ENCODE measurements at regions not wholly inside any gene's neighbourhood (a gene's known extent, or its start where the extent isn't known, plus 50 kb on each side); places are given as distances from the start of the nearest gene placed in this dataset.

DNA sequence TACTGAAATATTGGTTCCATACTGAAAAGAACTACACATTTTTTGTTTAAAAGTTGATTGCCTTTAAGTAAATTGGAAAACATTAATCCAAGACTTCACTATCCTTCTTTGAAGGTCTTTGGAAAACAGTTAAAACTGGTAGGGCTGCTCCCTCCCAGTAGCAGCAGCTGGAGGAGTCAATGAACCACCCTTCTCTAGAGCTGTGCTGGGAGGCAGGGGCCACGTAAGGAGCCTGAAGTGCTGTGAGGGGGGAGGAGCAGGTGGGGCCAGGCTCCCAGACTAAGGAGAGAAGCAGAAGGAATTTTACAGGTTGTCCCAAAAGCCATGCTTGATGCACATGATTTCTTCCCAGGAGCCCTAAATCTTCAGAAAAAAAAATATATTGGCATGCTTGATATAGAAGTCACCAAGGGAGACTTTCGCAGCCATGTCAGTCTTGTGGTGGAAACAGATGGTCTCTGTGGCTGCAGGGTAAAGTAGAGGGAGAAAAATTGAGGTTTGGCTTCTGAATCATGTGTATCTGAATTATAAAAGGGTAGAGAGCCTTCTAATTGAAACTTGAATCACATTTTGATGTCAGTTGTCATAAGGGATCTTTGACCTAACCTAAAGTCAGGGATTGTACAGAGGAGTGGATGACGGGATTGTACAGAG lies 673.2 kb upstream of the FRG1 start:
- no peak for DNase-seq

GRCh38 chr4:189278597-189279165 lies 662.0 kb upstream of the FRG1 start:
- DNase-seq, result no peak

DNA sequence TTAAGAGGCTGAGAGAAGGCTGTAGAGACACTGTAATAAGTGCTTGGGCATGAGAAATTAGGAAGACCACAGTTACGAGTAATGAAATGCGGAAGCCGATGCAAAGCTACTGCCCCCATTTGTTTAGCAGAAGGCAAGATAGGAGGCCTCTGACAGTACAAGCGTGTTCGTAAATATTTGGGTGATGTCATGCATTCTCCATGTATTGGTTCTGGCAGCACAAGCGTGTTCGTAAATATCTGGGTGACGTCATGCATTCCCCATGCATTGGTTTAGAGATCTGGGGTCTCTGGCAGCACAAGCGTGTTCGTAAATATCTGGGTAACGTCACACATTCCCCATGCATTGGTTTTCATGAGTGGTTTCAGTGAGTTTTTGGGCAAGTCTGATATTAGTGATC lies 661.5 kb upstream of the FRG1 start:
- DNase-seq, result peak; percentile 4

DNA sequence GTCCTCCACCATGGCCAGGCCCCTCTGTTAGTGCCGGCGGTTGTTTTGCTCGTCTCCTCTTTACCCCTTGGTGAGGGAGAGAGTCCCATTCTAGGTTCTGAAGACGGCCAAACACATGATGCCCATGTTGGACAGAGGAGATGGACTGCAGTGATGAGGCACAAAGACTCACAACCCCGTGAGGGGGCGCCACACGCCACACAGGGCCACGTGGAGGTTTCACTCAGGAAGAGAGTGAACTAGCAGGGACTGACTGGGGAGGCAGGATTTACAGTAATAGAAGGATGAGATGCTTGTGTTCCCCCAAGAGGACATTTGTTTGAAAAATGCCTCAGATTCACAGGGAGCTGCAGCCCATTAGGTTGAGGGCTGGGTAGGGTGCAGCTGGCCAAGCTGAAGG lies 655.3 kb upstream of the FRG1 start:
- no peak for DNase-seq

DNA sequence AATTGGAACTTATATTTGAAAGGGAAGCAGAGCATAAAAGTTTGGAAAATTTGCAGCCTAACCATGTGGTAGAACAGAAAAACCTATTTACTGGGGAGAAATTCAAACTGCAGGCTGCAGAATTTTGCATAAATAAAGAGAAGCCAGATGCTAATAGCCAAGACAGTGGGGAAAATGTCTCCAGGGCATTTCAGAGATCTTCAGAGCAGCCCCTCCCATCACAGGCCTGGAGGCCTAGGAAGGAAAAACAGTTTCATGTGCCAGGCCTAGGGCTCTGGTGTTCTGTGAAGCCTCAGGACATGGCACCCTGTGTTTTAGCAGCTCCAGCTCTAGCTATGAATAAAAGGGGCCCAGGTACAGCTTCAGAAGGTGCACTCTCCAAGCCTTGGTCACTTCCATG lies 648.7 kb upstream of the FRG1 start:
- no peak for DNase-seq

DNA sequence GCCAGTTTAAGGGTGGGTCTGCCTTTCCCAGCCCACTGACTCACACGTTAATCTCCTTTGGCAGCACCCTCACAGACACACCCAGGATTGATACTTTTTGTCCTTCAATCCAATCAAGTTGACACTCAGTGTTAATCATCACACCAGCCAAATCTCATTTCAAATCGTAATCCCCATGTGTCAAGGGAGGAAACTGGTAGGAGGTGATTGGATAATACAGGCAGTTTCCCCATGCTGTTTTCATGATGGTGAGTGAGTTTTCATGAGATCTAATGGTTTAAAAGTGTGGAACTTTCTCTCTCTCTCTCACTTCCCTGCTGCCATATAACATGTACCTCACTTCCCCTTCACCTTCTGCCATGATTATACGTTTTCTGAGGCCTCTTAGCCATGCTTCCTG lies 647.2 kb upstream of the FRG1 start:
- no peak for DNase-seq

- no peak for DNase-seq
These were observed 646.1 kb upstream of the FRG1 start for GRCh38 chr4:189294574-189294973.

DNA sequence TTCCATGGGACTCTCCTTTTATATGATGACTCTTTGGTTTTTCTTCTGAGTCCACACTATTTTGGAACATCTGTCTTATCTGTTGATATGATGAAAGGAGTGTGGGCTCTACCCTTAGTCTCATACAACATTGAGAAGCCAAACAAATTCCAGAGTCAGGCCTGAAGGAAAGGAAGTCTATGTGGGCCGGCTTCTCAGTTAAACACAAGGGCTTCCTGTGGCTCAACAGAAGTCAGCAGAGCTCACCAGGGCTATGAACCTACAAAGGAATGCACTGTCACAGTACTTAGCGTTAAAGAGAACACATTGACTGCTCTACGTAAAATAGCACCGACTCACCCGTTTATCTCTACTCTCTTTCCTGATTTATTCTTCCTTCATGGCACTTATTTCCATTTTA lies 641.0 kb upstream of the FRG1 start:
- no peak for DNase-seq

- no peak for DNase-seq
These were observed 639.0 kb upstream of the FRG1 start for GRCh38 chr4:189301692-189302091.

DNA sequence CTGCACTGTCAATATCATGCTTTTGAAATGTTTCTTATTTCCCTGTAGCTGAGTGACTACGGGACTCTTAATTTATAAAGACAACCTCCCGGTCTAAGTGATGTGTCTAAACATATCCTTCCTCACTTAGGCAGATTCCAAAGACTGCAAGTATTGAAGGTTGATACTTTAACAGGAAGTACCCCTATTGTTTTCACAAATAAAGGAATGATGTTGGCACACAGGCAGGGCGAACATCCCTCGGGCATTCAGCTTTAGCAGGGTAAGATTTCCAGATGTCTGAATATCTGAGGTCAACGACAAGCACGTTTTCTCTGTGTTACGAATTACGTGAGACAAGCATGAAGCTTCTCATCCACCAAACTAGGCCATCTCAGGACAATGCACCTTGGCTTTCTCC lies 638.0 kb upstream of the FRG1 start:
- no peak for DNase-seq

DNA sequence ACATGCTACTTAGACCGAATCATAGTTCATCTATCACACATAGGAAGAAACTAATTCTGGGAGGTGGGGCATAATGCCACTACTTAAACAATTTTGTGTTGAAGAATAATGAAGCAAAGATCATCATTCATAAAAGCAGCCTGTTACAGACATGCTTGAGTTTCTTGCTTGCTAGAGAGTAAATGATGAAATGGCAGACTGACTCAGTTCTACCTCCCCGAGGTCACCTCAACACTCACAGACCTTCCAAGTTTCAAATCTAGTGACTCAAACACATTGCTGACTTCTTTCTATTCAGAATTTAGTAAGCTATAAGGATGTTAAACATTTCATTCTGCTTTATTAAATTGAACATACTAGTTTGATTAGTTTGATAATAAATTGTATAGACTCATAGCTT lies 636.5 kb upstream of the FRG1 start:
- no peak for DNase-seq

- no peak for DNase-seq
These were observed 635.9 kb upstream of the FRG1 start for GRCh38 chr4:189304809-189305208.

GRCh38 chr4:189305500-189305899 lies 635.2 kb upstream of the FRG1 start:
- DNase-seq, result no peak

GRCh38 chr4:189311251-189311650 lies 629.4 kb upstream of the FRG1 start:
- DNase-seq, result no peak

DNA sequence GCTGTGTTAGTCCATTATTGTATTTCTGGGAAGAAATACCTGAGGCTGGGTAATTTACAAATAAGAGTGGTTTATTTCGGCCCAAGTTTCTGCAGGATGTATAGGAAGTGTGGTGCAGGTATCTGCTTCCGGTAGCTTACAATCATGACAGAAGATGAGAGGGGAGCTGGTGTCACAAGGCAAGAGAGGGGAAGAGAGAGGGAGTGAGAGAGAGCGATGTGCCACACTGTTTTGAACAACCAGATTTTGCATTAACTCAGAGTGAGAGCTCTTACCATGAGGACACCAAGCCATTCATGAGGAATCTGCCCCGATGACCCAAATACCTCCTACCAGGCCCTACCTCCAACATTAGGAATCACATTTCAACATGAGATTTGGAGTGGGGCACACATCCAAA lies 627.6 kb upstream of the FRG1 start:
- no peak for DNase-seq

DNA sequence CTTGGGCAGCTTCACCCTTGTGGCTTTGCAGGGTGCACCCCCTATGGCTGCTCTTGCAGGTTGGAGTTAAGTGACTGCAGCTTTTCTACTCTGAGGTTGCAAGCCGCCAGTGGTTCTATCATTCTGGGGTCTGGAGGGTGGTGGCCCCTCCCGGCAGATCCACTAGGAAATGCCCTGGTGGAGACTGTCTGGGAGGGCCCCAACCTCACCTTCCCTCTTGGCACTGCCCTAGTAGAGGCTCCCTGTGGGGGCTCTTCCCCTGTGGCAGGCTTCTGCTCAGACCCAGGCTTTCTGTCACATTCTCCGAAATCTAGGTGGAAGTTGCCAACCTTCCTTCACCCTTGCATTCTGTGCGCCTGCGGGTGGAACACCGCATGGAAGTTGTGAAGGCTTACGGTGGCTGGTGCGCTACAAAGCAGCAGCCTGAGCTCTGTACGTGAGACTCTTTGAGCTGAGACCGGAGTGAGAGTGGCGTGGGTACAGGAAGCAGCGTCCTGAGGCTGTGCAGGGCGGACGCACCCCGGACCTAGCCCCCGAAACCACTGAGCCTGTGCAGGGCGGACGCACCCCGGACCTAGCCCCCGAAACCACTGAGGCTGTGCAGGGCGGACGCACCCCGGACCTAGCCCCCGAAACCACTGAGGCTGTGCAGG lies 626.7 kb upstream of the FRG1 start:
- no peak for DNase-seq

GRCh38 chr4:189322426-189322825 lies 618.2 kb upstream of the FRG1 start:
- DNase-seq, result no peak

GRCh38 chr4:189341881-189342280 lies 598.8 kb upstream of the FRG1 start:
- no peak for DNase-seq

GRCh38 chr4:189355590-189355989 lies 585.1 kb upstream of the FRG1 start:
- no peak for DNase-seq

GRCh38 chr4:189362364-189362763 lies 578.3 kb upstream of the FRG1 start:
- DNase-seq, result no peak

- no peak for DNase-seq
These were observed 576.6 kb upstream of the FRG1 start for GRCh38 chr4:189364032-189364449.

GRCh38 chr4:189365451-189365850 lies 575.2 kb upstream of the FRG1 start:
- DNase-seq, result no peak

- DNase-seq, result no peak
These were observed 572.8 kb upstream of the FRG1 start for GRCh38 chr4:189367832-189368231.

DNA sequence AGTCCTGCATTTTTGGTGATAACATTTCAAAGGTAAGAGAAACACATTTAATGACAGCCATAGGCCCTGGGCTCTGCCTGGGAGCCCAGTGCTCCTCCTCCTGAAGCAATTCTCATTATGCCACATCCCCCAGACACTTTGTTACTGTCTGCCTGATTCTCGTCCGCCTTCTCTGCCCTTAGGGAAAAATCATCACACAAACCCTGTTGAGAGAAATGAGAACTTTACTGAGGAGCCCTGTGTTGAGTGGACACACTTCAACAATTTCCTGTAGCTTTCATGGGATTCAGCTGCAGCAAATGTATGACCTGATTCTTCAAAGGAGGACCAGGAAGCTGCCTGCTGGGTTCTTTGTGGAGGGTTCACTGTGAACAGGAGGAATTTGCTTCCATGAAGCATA lies 566.5 kb upstream of the FRG1 start:
- no peak for DNase-seq
